ENCODE measurements at regions not wholly inside any gene's neighbourhood (a gene's known extent, or its start where the extent isn't known, plus 50 kb on each side); places are given as distances from the start of the nearest gene placed in this dataset.

DNA sequence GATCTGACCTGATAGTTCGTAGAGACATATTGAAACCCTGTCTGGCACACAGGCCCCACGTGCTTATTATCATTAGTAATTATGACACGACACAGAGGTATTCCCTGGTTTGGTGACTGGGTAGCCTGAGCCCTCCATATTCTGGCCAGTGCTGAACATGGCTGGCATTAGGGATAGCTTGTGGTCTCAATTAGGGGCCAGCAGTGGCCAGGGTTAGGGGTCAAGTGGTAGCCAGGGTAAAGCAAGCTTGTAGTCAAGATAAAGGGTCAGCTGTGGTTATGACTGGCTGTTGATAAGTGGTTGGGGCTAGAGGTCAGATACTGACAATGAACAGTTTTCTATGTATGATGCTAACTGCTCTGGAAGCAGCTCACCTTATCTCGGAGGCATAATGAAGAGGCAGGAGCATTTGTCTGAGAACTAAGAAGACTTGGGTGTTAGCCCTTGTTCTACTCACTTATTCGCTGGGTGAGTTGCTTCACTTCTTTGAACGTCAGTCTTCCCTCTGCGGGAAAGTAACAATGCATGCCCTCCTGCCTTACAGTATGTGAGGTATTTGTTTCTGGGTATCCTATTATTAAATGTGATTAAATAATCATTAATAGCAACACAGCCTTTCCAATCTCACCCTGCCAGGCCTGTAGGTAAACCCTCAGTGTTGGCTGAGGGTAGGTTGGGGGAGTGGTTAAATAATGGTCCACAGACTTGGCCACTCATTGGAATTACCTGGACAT, 66.7 kb downstream of the VEGFA start:
- no peak for DNase-seq
- Histone ChIP-seq H3K36me3 (ENCODE audit: control insufficient read depth, insufficient read depth, low read length) (no peaks in the 10 kb centered on the region), H3K27me3 (replicated peaks; ENCODE audit: control insufficient read depth, insufficient read depth, low read length, poor library complexity, severe bottlenecking) (no peaks in the 10 kb centered on the region), H3K4me3 (ENCODE audit: insufficient read depth, low read depth, low read length, poor library complexity, severe bottlenecking) (no peak overlapping the region), H3K4me1 (ENCODE audit: control insufficient read depth, insufficient read depth, low read length, poor library complexity, severe bottlenecking) (no peaks in the 10 kb centered on the region), H3K27ac (ENCODE audit: insufficient read depth, low read length, poor library complexity, severe bottlenecking) (no peak overlapping the region), H3K9me3 (ENCODE audit: control insufficient read depth, low read length) (no peaks in the 10 kb centered on the region)

Data from effector memory CD4-positive, alpha-beta T cell (primary cell).